GM12891 (cell line): ENCODE measurements at regions not wholly inside any gene's neighbourhood (a gene's known extent, or its start where the extent isn't known, plus 50 kb on each side); places are given as distances from the start of the nearest gene placed in this dataset.

Experiments used
- DNase-seq: peaks from one replicate; pipeline ENCODE4 v3.0.0; 2011; ENCODE audit warnings: low spot score; ENCODE audit not compliant: insufficient read length
- FAIRE-seq: peaks from 2 replicates; lab custom pipeline; 2011; peaks lifted over from hg19 to GRCh38; lab: Jason Lieb, UNC
- PAX5 ChIP-seq: IDR thresholded peaks from 2 replicates; pipeline ENCODE4 v1.6.1; 2011; ENCODE audit warnings: low read length, moderate library complexity, mild to moderate bottlenecking; ENCODE audit not compliant: insufficient read depth, severe bottlenecking
- POLR2A ChIP-seq: IDR thresholded peaks from 2 replicates; pipeline ENCODE4 v1.6.1; 2011; ENCODE audit warnings: low read depth, low read length, control low read depth
- POLR2AphosphoS5 ChIP-seq: IDR thresholded peaks from 2 replicates; pipeline ENCODE4 v1.6.1; 2011; ENCODE audit warnings: low read depth, low read length, control low read depth
- POU2F2 ChIP-seq: IDR thresholded peaks from 2 replicates; pipeline ENCODE4 v1.6.1; 2011; ENCODE audit warnings: low read depth, mild to moderate bottlenecking, control low read depth, low read length, moderate library complexity
- SPI1 ChIP-seq: IDR thresholded peaks from 2 replicates; pipeline ENCODE4 v1.6.1; 2011; ENCODE audit warnings: low read depth, low read length, control low read depth
- TAF1 ChIP-seq: IDR thresholded peaks from 2 replicates; pipeline ENCODE4 v1.6.1; 2011; ENCODE audit warnings: low read depth, low read length, control low read depth

GRCh38 chr3:150293401-150294001 lies 114.6 kb upstream of the TSC22D2 start:
- TF ChIP-seq PAX5: no peak
- no peak for TF ChIP-seq TAF1
- no peak for TF ChIP-seq POLR2A
- no peak for TF ChIP-seq POLR2AphosphoS5
- no peak for TF ChIP-seq SPI1
- no peak for TF ChIP-seq POU2F2
- no peak for DNase-seq
- FAIRE-seq: no peak

- no peak for TF ChIP-seq TAF1
- TF ChIP-seq POLR2AphosphoS5: no peak
- no peak for TF ChIP-seq POLR2A
- TF ChIP-seq POU2F2: no peak
- TF ChIP-seq PAX5: no peak
- TF ChIP-seq SPI1: no peak
- no peak for FAIRE-seq
- no peak for DNase-seq
Observed at GRCh38 chr3:150292891-150293290, 115.2 kb upstream of the TSC22D2 start.

GRCh38 chr3:150291515-150291914 lies 116.6 kb upstream of the TSC22D2 start:
- DNase-seq (no peak), FAIRE-seq (no peak)
- TF ChIP-seq POU2F2: no peak
- no peak for TF ChIP-seq POLR2A

GRCh38 chr3:150286390-150287147 lies 121.5 kb upstream of the TSC22D2 start:
- no peak for TF ChIP-seq PAX5
- DNase-seq (peak; percentile 8), FAIRE-seq (peak; percentile 83)

GRCh38 chr3:150285601-150286000 lies 122.5 kb upstream of the TSC22D2 start:
- DNase-seq: no peak
- FAIRE-seq: no peak
- TF ChIP-seq POU2F2 (no peak), PAX5 (no peak), POLR2A (no peak), POLR2AphosphoS5 (no peak)

- TF ChIP-seq POLR2A (no peak), PAX5 (no peak), POLR2AphosphoS5 (no peak), POU2F2 (no peak)
- FAIRE-seq (no peak), DNase-seq (no peak)
Observed at GRCh38 chr3:150278843-150279381, 129.2 kb upstream of the TSC22D2 start.

GRCh38 chr3:150278195-150278594 lies 129.9 kb upstream of the TSC22D2 start:
- DNase-seq (no peak), FAIRE-seq (no peak)
- TF ChIP-seq SPI1 (no peak), POU2F2 (no peak), TAF1 (no peak), POLR2AphosphoS5 (no peak), POLR2A (no peak), PAX5 (no peak)

GRCh38 chr3:150277444-150277843 lies 130.7 kb upstream of the TSC22D2 start:
- no peak for DNase-seq
- TF ChIP-seq SPI1 (no peak), TAF1 (no peak), POLR2A (no peak), PAX5 (no peak), POU2F2 (no peak), POLR2AphosphoS5 (no peak)
- FAIRE-seq: no peak

GRCh38 chr3:150275941-150276340 lies 132.2 kb upstream of the TSC22D2 start:
- FAIRE-seq: no peak
- TF ChIP-seq PAX5: no peak
- no peak for DNase-seq

- no peak for TF ChIP-seq POLR2AphosphoS5
- TF ChIP-seq POU2F2: no peak
- no peak for TF ChIP-seq TAF1
- TF ChIP-seq PAX5: no peak
- no peak for TF ChIP-seq SPI1
- no peak for TF ChIP-seq POLR2A
- no peak for FAIRE-seq
- no peak for DNase-seq
Observed at GRCh38 chr3:150274372-150274771, 133.7 kb upstream of the TSC22D2 start.
